HG03060 (cell line): ENCODE measurements at regions not wholly inside any gene's neighbourhood (a gene's known extent, or its start where the extent isn't known, plus 50 kb on each side); places are given as distances from the start of the nearest gene placed in this dataset.

ENCODE experiments used
- ATAC-seq: cut with Tn5 transposase; IDR thresholded peaks from one replicate; pipeline ENCODE4 v1.9.1; 2021; ENCODE audit warnings: low read depth, moderate number of reproducible peaks; ENCODE audit not compliant: unreplicated experiment

- ATAC-seq = no peak
These were observed 378.0 kb upstream of the NRXN1 start for GRCh38 chr2:51409920-51410319.

- no peak for ATAC-seq
These were observed 372.3 kb upstream of the NRXN1 start for GRCh38 chr2:51404226-51404625.

GRCh38 chr2:51401546-51401945 is 369.6 kb upstream of the NRXN1 start:
- ATAC-seq = no peak

GRCh38 chr2:51387235-51387634 is 355.3 kb upstream of the NRXN1 start:
- ATAC-seq = no peak

GRCh38 chr2:51379997-51380396 is 348.1 kb upstream of the NRXN1 start:
- no peak for ATAC-seq

GRCh38 chr2:51368250-51368649 is 336.3 kb upstream of the NRXN1 start:
- ATAC-seq = no peak

GRCh38 chr2:51350100-51350499 is 318.2 kb upstream of the NRXN1 start:
- no peak for ATAC-seq

- no peak for ATAC-seq
These were observed 313.0 kb upstream of the NRXN1 start for GRCh38 chr2:51344886-51345285.

- no peak for ATAC-seq
These were observed 303.4 kb upstream of the NRXN1 start for GRCh38 chr2:51335087-51336058.

- ATAC-seq = no peak
These were observed 297.6 kb upstream of the NRXN1 start for GRCh38 chr2:51329512-51329911.

- ATAC-seq = no peak
These were observed 292.1 kb upstream of the NRXN1 start for GRCh38 chr2:51324051-51324450.

- no peak for ATAC-seq
These were observed 290.7 kb upstream of the NRXN1 start for GRCh38 chr2:51322613-51323012.

GRCh38 chr2:51304311-51304710 is 272.4 kb upstream of the NRXN1 start:
- no peak for ATAC-seq

GRCh38 chr2:51301381-51301780 is 269.4 kb upstream of the NRXN1 start:
- no peak for ATAC-seq

- no peak for ATAC-seq
These were observed 267.4 kb upstream of the NRXN1 start for GRCh38 chr2:51299370-51299769.

GRCh38 chr2:51297488-51297887 is 265.6 kb upstream of the NRXN1 start:
- no peak for ATAC-seq

GRCh38 chr2:51293566-51294200 is 261.8 kb upstream of the NRXN1 start:
- ATAC-seq = no peak

GRCh38 chr2:51291762-51292551 is 260.0 kb upstream of the NRXN1 start:
- ATAC-seq = no peak

GRCh38 chr2:51290725-51291124 is 258.8 kb upstream of the NRXN1 start:
- ATAC-seq = no peak

- no peak for ATAC-seq
These were observed 257.1 kb upstream of the NRXN1 start for GRCh38 chr2:51289045-51289444.

GRCh38 chr2:51268191-51268590 is 236.3 kb upstream of the NRXN1 start:
- no peak for ATAC-seq
